SU-DHL-6 (cell line): ENCODE measurements at regions not wholly inside any gene's neighbourhood (a gene's known extent, or its start where the extent isn't known, plus 50 kb on each side); places are given as distances from the start of the nearest gene placed in this dataset.

Source experiments
- H2AFZ ChIP-seq: fragments of 200-600 bp; sonication (generic); 2 replicates; pipeline ENCODE4 v1.6.1; 2014; ENCODE audit warnings: low read depth, mild to moderate bottlenecking, moderate library complexity, mixed read lengths, antibody characterized with exemption, low read length; ENCODE audit not compliant: severe bottlenecking
- H3F3A ChIP-seq: fragments of 200-600 bp; shearing (Covaris generic); 2 replicates; pipeline ENCODE4 v1.6.0; 2016; ENCODE audit warnings: antibody characterized with exemption, mild to moderate bottlenecking; ENCODE audit not compliant: insufficient read depth
- H3K27ac ChIP-seq: fragments of 200-600 bp; sonication (generic); 2 replicates; pipeline ENCODE4 v1.5.1; 2016; ENCODE audit warnings: low read depth, mild to moderate bottlenecking, low read length, moderate library complexity, mixed read lengths
- H3K27me3 ChIP-seq: fragments of 200-600 bp; sonication (generic), shearing (Covaris generic); 2 replicates; pipeline ENCODE4 v1.6.0; 2014; ENCODE audit warnings: mild to moderate bottlenecking, low read length
- H3K36me3 ChIP-seq: fragments of 200-600 bp; sonication (generic); 2 replicates; pipeline ENCODE4 v1.6.1; 2014; ENCODE audit warnings: mild to moderate bottlenecking, low read length, mixed read lengths
- H3K4me2 ChIP-seq: fragments of 300-600, 200-600 bp; shearing (Covaris generic), sonication (generic); 2 replicates; pipeline ENCODE4 v1.6.0; 2014; ENCODE audit warnings: low read length, low read depth, mild to moderate bottlenecking; ENCODE audit not compliant: poor library complexity, severe bottlenecking
- H3K4me3 ChIP-seq: fragments of 200-600 bp; sonication (generic); 2 replicates; pipeline ENCODE4 v1.5.1; 2014; ENCODE audit warnings: antibody characterized with exemption, low read length, mild to moderate bottlenecking, mixed read lengths; ENCODE audit not compliant: insufficient read depth, poor library complexity, severe bottlenecking
- H3K79me2 ChIP-seq: fragments of 200-600 bp; sonication (generic); 2 replicates; pipeline ENCODE4 v1.6.1; 2014; ENCODE audit warnings: mild to moderate bottlenecking, low read length, moderate library complexity; ENCODE audit not compliant: insufficient read depth
- H3K9ac ChIP-seq: fragments of 200-600 bp; sonication (generic); 2 replicates; pipeline ENCODE4 v1.7.0; 2014; ENCODE audit warnings: mild to moderate bottlenecking, low read length
- H3K9me2 ChIP-seq: fragments of 200-600 bp; sonication (generic); replicated peaks from 2 replicates; pipeline ENCODE4 v1.6.1; 2014; ENCODE audit warnings: low read length; ENCODE audit not compliant: insufficient read depth
- H3K9me3 ChIP-seq: fragments of 200-600 bp; sonication (generic); 2 replicates; pipeline ENCODE4 v1.6.1; 2014; ENCODE audit warnings: low read length, mixed read lengths; ENCODE audit not compliant: insufficient read depth
- H4K20me1 ChIP-seq: fragments of 200-600 bp; sonication (generic); 2 replicates; pipeline ENCODE4 v1.6.1; 2014; ENCODE audit warnings: low read depth, mild to moderate bottlenecking, antibody characterized with exemption, low read length, moderate library complexity, mixed read lengths
- EZH2phosphoT487 ChIP-seq: fragments of 200-600 bp; sonication (generic), shearing (Covaris generic); conservative IDR thresholded peaks from 2 replicates; pipeline ENCODE4 v1.6.1; 2018; ENCODE audit warnings: mild to moderate bottlenecking, antibody characterized with exemption, low read length, moderate library complexity, mixed read lengths
- TF ChIP-seq, protein P1 (sequence below): fragments of 200-600 bp; sonication (generic); IDR thresholded peaks from one replicate; pipeline ENCODE4 v1.5.1; 2017; ENCODE audit warnings: antibody characterized with exemption, mild to moderate bottlenecking, low read length, moderate library complexity; ENCODE audit not compliant: insufficient read depth, poor library complexity, severe bottlenecking

DNA sequence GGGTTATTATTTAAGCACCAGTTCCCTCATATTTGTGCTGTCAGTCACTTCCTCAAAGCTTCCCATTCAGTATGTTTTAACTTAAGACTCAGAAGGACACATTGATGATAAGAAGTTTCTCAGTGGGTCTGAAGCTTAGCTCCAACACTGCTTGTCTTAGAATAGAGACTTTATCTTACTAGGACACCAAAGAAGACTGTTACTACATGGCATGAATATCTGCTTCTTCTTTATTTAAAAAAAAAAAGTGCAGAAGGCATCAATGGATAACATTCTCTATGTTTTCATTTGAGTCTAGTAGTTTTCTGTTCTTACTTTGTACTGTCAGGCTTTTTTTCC is 404.2 kb downstream of the DAD1 start:
- no peak overlapping the region for H3K4me2 ChIP-seq
- no peaks in the 10 kb centered on the region for H3K9me2 ChIP-seq
- H3K4me3 ChIP-seq: no peak overlapping the region
- H3K36me3 ChIP-seq: no peaks in the 10 kb centered on the region
- H2AFZ ChIP-seq: no peak overlapping the region
- H3F3A ChIP-seq: no peaks in the 10 kb centered on the region
- TF ChIP-seq, protein P1, sequence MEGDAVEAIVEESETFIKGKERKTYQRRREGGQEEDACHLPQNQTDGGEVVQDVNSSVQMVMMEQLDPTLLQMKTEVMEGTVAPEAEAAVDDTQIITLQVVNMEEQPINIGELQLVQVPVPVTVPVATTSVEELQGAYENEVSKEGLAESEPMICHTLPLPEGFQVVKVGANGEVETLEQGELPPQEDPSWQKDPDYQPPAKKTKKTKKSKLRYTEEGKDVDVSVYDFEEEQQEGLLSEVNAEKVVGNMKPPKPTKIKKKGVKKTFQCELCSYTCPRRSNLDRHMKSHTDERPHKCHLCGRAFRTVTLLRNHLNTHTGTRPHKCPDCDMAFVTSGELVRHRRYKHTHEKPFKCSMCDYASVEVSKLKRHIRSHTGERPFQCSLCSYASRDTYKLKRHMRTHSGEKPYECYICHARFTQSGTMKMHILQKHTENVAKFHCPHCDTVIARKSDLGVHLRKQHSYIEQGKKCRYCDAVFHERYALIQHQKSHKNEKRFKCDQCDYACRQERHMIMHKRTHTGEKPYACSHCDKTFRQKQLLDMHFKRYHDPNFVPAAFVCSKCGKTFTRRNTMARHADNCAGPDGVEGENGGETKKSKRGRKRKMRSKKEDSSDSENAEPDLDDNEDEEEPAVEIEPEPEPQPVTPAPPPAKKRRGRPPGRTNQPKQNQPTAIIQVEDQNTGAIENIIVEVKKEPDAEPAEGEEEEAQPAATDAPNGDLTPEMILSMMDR: no peak
- TF ChIP-seq EZH2phosphoT487: no peak
- H3K9me3 ChIP-seq: no peaks in the 10 kb centered on the region
- no peak overlapping the region for H3K27ac ChIP-seq
- H3K79me2 ChIP-seq: no peaks in the 10 kb centered on the region
- no peaks in the 10 kb centered on the region for H3K27me3 ChIP-seq
- H3K9ac ChIP-seq: no peak overlapping the region
- H4K20me1 ChIP-seq: no peaks in the 10 kb centered on the region

DNA sequence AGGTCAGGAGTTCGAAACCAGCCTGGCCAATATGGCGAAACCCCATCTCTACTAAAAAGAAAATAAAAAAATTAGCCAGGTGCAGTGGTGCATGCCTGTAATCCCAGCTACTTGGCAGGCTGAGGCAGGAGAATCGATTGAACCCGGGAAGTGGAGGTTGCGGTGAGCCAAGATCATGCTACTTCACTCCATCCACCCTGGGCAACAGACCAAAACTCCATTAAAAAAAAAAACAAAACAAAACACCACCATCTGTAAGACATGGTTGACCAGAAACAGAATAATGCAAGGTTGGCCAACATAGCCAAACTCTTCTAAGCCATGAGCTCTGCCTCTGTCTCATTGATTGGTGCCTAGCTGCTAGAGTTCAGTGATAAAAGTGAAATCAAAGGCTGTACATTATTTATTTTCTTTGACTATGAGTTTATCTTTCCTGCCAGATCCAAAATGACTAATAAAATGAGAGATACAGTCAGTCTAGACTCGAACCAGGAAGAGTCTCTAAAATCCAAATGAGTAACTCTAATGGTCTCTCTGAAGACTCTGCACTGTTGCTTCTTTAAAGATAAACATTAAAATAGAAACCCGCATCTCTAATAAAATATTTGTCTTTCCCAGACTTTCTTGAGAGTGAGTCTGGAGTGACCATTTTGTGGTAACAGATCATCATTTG is 404.7 kb downstream of the DAD1 start:
- Histone ChIP-seq H4K20me1 (no peaks in the 10 kb centered on the region), H3K79me2 (no peaks in the 10 kb centered on the region), H3K9me2 (no peaks in the 10 kb centered on the region), H3K4me3 (no peak overlapping the region), H3F3A (no peaks in the 10 kb centered on the region), H3K27me3 (no peaks in the 10 kb centered on the region), H3K9ac (no peak overlapping the region), H3K4me2 (no peak overlapping the region), H3K36me3 (no peaks in the 10 kb centered on the region), H3K27ac (no peak overlapping the region), H3K9me3 (no peaks in the 10 kb centered on the region), H2AFZ (no peak overlapping the region)
- TF ChIP-seq, protein P1: no peak
- TF ChIP-seq EZH2phosphoT487: no peak

DNA sequence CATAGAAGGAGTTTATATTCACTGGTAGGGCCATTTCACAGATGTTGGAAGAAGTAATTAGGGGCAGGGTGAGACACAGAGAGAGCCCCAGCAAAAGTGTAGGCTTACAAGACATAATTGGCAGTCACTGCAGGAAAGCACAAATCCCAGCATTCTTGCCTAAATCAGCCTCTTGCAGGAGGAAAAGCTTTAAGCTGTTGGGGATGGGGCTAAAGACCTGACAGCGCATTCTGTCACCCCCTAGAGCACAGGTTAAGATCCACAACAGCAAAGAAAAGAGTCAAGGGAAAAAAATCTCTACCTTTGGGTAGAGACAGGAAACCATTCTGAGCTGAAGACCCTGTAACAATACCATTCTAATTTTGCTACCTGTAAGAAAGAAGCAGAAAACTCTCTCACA is 409.0 kb downstream of the DAD1 start:
- Histone ChIP-seq H3K4me3 (no peak overlapping the region), H3K79me2 (no peaks in the 10 kb centered on the region), H3K9ac (no peak overlapping the region), H3K27ac (no peak overlapping the region), H3K9me2 (no peaks in the 10 kb centered on the region), H3K27me3 (no peaks in the 10 kb centered on the region), H3F3A (no peaks in the 10 kb centered on the region), H2AFZ (no peak overlapping the region), H3K4me2 (no peak overlapping the region), H3K36me3 (no peaks in the 10 kb centered on the region), H3K9me3 (no peaks in the 10 kb centered on the region), H4K20me1 (no peaks in the 10 kb centered on the region)
- TF ChIP-seq, protein P1: no peak
- TF ChIP-seq EZH2phosphoT487: no peak
